ENCODE measurements at regions not wholly inside any gene's neighbourhood (a gene's known extent, or its start where the extent isn't known, plus 50 kb on each side); places are given as distances from the start of the nearest gene placed in this dataset.

GRCh38 chr4:174088795-174089194 lies 194.7 kb downstream of the FBXO8 start:
- TF ChIP-seq POLR2A (IDR thresholded peaks at IDR 0.05) (no peak), CTCF (IDR thresholded peaks at IDR 0.05) (no peak)

All from heart left ventricle (tissue), 13 donors.